ENCODE measurements at regions not wholly inside any gene's neighbourhood (a gene's known extent, or its start where the extent isn't known, plus 50 kb on each side); places are given as distances from the start of the nearest gene placed in this dataset.

DNA sequence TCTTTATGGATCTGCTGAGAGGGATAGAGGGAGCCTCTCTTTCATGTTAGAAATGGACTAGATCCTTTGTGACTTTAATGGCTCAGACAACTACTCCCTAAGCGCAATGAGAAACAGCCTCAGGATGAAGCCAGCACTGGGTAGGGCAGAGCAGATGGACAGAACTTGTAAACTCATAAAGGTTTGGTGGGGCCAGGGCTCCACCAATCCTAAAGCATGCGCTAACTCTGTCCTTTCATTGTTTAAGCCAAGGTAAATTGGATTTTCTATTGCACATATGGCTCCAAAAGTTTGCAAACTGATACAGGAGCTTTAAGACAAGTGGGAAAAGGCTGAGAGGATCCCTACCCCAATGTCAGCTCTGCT lies 178.1 kb upstream of the MEOX2 start:
- intact Hi-C loops (cut with DNase I): no loop called here
- H3K4me3 ChIP-seq: no peak overlapping the region

DNA sequence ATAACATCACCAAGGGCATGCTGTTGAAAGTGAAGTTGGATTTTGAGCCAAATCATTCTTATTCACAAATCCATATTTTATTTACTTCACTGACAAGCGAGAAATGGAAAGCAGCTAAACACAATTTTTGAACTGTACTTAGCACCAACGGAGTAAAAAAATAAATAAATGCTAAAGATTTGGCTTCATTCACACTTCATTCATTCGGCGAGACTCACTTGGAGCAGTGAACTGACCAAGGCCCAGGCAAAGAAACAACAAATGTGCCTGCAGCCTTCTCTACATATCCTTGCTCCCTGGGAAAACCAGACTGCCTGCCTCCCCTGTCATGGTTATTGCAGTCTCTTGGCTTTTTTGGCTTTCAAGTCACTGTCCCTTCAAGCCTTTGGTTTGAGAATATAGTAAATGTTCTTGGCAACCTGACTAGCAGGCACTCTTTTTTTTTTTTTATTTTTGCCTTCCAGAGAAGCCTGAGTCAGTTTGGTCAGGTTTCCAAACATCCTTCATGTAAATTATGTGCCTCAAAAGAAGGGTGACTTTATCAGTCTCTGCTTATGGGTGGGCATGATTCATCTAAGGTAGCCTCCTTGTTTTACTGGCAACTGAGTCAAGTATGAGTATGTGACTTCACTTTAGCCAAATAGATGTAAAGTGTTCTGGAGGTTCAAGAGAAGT lies 177.6 kb upstream of the MEOX2 start:
- no peak overlapping the region for H3K27ac ChIP-seq
- TF ChIP-seq POLR2A (IDR thresholded peaks at IDR 0.05) (no peak), POLR2AphosphoS5 (IDR thresholded peaks at IDR 0.05; ENCODE audit: insufficient read depth in 1 of 2, low read depth in 1 of 2) (no peak)
- TF ChIP-seq, protein P1, sequence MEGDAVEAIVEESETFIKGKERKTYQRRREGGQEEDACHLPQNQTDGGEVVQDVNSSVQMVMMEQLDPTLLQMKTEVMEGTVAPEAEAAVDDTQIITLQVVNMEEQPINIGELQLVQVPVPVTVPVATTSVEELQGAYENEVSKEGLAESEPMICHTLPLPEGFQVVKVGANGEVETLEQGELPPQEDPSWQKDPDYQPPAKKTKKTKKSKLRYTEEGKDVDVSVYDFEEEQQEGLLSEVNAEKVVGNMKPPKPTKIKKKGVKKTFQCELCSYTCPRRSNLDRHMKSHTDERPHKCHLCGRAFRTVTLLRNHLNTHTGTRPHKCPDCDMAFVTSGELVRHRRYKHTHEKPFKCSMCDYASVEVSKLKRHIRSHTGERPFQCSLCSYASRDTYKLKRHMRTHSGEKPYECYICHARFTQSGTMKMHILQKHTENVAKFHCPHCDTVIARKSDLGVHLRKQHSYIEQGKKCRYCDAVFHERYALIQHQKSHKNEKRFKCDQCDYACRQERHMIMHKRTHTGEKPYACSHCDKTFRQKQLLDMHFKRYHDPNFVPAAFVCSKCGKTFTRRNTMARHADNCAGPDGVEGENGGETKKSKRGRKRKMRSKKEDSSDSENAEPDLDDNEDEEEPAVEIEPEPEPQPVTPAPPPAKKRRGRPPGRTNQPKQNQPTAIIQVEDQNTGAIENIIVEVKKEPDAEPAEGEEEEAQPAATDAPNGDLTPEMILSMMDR (IDR thresholded peaks at IDR 0.05): no peak
- no peaks in the 10 kb centered on the region for H3K9me3 ChIP-seq
- H3K4me3 ChIP-seq: no peak overlapping the region
- no peaks in the 10 kb centered on the region for H3K27me3 ChIP-seq
- intact Hi-C loops (cut with DNase I): no loop called here
- H3K36me3 ChIP-seq: no peaks in the 10 kb centered on the region
- peaks cover 7% of the 10 kb centered on the region for H3K4me1 ChIP-seq
- DNase-seq (ENCODE audit: extremely low spot score in 2 of 2): no peak

More for the DNA sequence above, 178.1 kb upstream of the MEOX2 start:
- DNase-seq (ENCODE audit: extremely low spot score in 2 of 2): no peak
- H3K36me3 ChIP-seq: no peaks in the 10 kb centered on the region
- peaks cover 7% of the 10 kb centered on the region for H3K4me1 ChIP-seq
- TF ChIP-seq POLR2AphosphoS5 (IDR thresholded peaks at IDR 0.05; ENCODE audit: insufficient read depth in 1 of 2, low read depth in 1 of 2): no peak
- TF ChIP-seq, protein P1 (IDR thresholded peaks at IDR 0.05): no peak
- TF ChIP-seq POLR2A (IDR thresholded peaks at IDR 0.05): no peak
- no peak overlapping the region for H3K27ac ChIP-seq
- no peaks in the 10 kb centered on the region for H3K27me3 ChIP-seq
- no peaks in the 10 kb centered on the region for H3K9me3 ChIP-seq

GRCh38 chr7:15862781-15863165 lies 176.3 kb upstream of the MEOX2 start:
- no peak for DNase-seq (ENCODE audit: extremely low spot score in 2 of 2)
- H3K4me3 ChIP-seq: no peak overlapping the region
- no peaks in the 10 kb centered on the region for H3K36me3 ChIP-seq
- H3K4me1 ChIP-seq: peaks cover 7% of the 10 kb centered on the region
- no peaks in the 10 kb centered on the region for H3K27me3 ChIP-seq
- no peak overlapping the region for H3K27ac ChIP-seq
- intact Hi-C loops (cut with DNase I): no loop called here
- no peaks in the 10 kb centered on the region for H3K9me3 ChIP-seq
- TF ChIP-seq POLR2AphosphoS5 (IDR thresholded peaks at IDR 0.05; ENCODE audit: insufficient read depth in 1 of 2, low read depth in 1 of 2) (no peak), POLR2A (IDR thresholded peaks at IDR 0.05) (no peak)
- TF ChIP-seq, protein P1 (IDR thresholded peaks at IDR 0.05): no peak

DNA sequence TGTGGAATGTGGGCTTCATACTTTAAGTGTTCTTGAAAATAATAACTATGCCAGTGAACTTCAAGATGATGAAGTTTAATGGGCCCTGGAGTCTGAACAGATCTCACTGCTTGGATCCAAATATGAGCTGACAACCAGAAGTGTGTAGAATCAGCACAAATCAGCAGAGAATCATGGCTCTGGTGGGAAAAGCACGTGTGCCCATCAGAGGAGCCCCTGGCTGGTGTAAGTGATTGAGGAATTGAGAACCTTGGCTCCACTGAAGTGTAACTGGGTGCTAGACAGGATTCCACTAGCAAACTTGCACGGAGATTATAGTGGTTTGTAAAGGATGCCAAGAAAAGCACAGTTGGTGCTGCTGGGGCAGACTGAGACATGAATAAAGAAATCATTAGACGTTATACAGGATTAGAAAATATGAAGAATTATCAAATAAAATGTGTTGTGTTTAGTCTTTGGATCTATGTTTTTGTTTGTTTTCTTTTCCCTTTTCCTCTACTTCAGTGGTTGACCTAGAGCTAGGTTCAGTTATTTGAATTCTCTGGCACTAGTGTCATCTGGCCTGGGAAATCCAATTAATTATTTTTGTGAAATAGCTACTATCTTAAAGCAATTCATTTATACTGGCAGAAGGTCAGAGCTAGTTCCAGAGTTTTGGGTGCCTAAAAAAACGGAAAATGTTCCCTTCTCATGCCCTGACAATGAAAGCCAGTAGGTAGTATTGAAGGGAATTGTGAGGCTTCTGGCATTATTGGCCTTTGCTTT lies 175.7 kb upstream of the MEOX2 start:
- Histone ChIP-seq H3K4me1 (peaks cover 7% of the 10 kb centered on the region), H3K27ac (no peak overlapping the region)

More for the DNA sequence above, 175.7 kb upstream of the MEOX2 start:
- intact Hi-C loops (cut with DNase I): no loop called here
- TF ChIP-seq, protein P1 (IDR thresholded peaks at IDR 0.05): no peak
- TF ChIP-seq POLR2AphosphoS5 (IDR thresholded peaks at IDR 0.05; ENCODE audit: insufficient read depth in 1 of 2, low read depth in 1 of 2): no peak
- TF ChIP-seq POLR2A (IDR thresholded peaks at IDR 0.05): no peak
- Histone ChIP-seq H3K27me3 (no peaks in the 10 kb centered on the region), H3K4me3 (no peak overlapping the region), H3K9me3 (no peaks in the 10 kb centered on the region), H3K36me3 (no peaks in the 10 kb centered on the region)
- no peak for DNase-seq (ENCODE audit: extremely low spot score in 2 of 2)

Data from vagina (tissue), 2 donors.